IMR-90 (cell line): ENCODE measurements at regions not wholly inside any gene's neighbourhood (a gene's known extent, or its start where the extent isn't known, plus 50 kb on each side); places are given as distances from the start of the nearest gene placed in this dataset.

Source experiments
- ATAC-seq: fragments of 200-7000 bp; cut with Tn5 transposase; 2 replicates; pipeline ENCODE4 v1.9.1; 2020; ENCODE audit warnings: low read depth, mild to moderate bottlenecking, moderate library complexity
- BruUV-seq: library from RNA; stranded (reverse); fragments of 400-500 nt; replicated peaks from 2 replicates; lab custom pipeline; 2021; lab: Mats Ljungman, UMichigan
- CTCF ChIA-PET: fragments of 300-600 bp; formaldehyde crosslinking; extraction: SDS; loops from one replicate; lab custom pipeline; 2021; ENCODE audit warnings: antibody characterized with exemption; lab: Yijun Ruan, JAX
- POLR2A ChIA-PET: fragments of 300-600 bp; sonication (Branson Sonifier 250); formaldehyde crosslinking; loops from one replicate; lab custom pipeline; 2022; ENCODE audit warnings: antibody characterized with exemption; ENCODE audit not compliant: unreplicated experiment; lab: Charles Lee
- DNase-seq: peaks from one replicate; pipeline ENCODE4 v3.0.0; 2013
- H2AFZ ChIP-seq: replicated peaks from 2 replicates; pipeline ENCODE3; 2013; ENCODE audit warnings: low read length, mild to moderate bottlenecking; ENCODE audit not compliant: poor library complexity
- H2AK5ac ChIP-seq: 2 replicates; pipeline ENCODE4 v1.6.1; 2013; ENCODE audit warnings: low read depth, low read length, inconsistent platforms
- H2AK9ac ChIP-seq: replicated peaks from 2 replicates; pipeline ENCODE3; 2013; ENCODE audit warnings: mild to moderate bottlenecking, low read depth, low read length, moderate library complexity; ENCODE audit not compliant: poor library complexity
- H2BK120ac ChIP-seq: 2 replicates; pipeline ENCODE4 v1.6.1; 2013; ENCODE audit warnings: low read depth, low read length, inconsistent platforms
- H2BK15ac ChIP-seq: 3 replicates; pipeline ENCODE4 v1.6.1; 2013; ENCODE audit warnings: low read depth, low read length, inconsistent platforms
- H2BK20ac ChIP-seq: 2 replicates; pipeline ENCODE4 v1.6.1; 2013; ENCODE audit warnings: low read depth, mild to moderate bottlenecking, inconsistent platforms, low read length, moderate library complexity
- H2BK5ac ChIP-seq: 2 replicates; pipeline ENCODE4 v1.6.1; 2013; ENCODE audit warnings: mild to moderate bottlenecking, low read depth, low read length, inconsistent platforms; ENCODE audit not compliant: poor library complexity, severe bottlenecking
- H3K14ac ChIP-seq: replicated peaks from 2 replicates; pipeline ENCODE4 v1.6.1; 2013; ENCODE audit warnings: low read depth, low read length, inconsistent platforms
- H3K18ac ChIP-seq: 2 replicates; pipeline ENCODE4 v1.6.1; 2013; ENCODE audit warnings: low read depth, low read length, control low read depth
- H3K23ac ChIP-seq: 2 replicates; pipeline ENCODE4 v1.6.1; 2013; ENCODE audit warnings: low read depth, low read length, inconsistent platforms
- H3K27ac ChIP-seq: 2 replicates; pipeline ENCODE4 v1.5.1; 2013; ENCODE audit warnings: mild to moderate bottlenecking, control low read depth, low read length; ENCODE audit not compliant: insufficient read depth
- H3K27me3 ChIP-seq: 2 replicates; pipeline ENCODE4 v1.6.1; 2013; ENCODE audit warnings: low read length; ENCODE audit not compliant: control insufficient read depth, insufficient read depth
- H3K36me3 ChIP-seq: 2 replicates; pipeline ENCODE4 v1.6.1; 2013; ENCODE audit warnings: low read length, mixed read lengths; ENCODE audit not compliant: control insufficient read depth, insufficient read depth
- H3K4ac ChIP-seq: 2 replicates; pipeline ENCODE4 v1.6.1; 2013; ENCODE audit warnings: low read depth, low read length, inconsistent platforms
- H3K4me1 ChIP-seq: 2 replicates; pipeline ENCODE4 v1.6.1; 2013; ENCODE audit warnings: low read length, mixed read lengths; ENCODE audit not compliant: control insufficient read depth, insufficient read depth
- H3K4me2 ChIP-seq: 2 replicates; pipeline ENCODE4 v1.6.1; 2013; ENCODE audit warnings: low read depth, mild to moderate bottlenecking, control low read depth, low read length, moderate library complexity
- H3K4me3 ChIP-seq: 2 replicates; pipeline ENCODE4 v1.5.1; 2013; ENCODE audit warnings: low read depth, mild to moderate bottlenecking, control low read depth, low read length, moderate library complexity; ENCODE audit not compliant: insufficient read depth
- H3K56ac ChIP-seq: 2 replicates; pipeline ENCODE4 v1.6.1; 2013; ENCODE audit warnings: low read length, inconsistent platforms; ENCODE audit not compliant: insufficient read depth; ENCODE audit errors: extremely low read depth
- H3K79me1 ChIP-seq, 2 experiments: 2 replicates each; pipeline ENCODE4 v1.6.1; 2013; ENCODE audit warnings: low read length in 2 of 2, inconsistent platforms in 1 of 2, low read depth in 1 of 2
- H3K9ac ChIP-seq: 2 replicates; pipeline ENCODE4 v1.6.1; 2013; ENCODE audit warnings: low read depth, low read length, control low read depth
- H3K9me1 ChIP-seq: 2 replicates; pipeline ENCODE4 v1.6.1; 2013; ENCODE audit warnings: low read length, inconsistent platforms; ENCODE audit not compliant: insufficient read depth
- H3K9me3 ChIP-seq: 2 replicates; pipeline ENCODE4 v1.6.1; 2013; ENCODE audit warnings: low read length; ENCODE audit not compliant: control insufficient read depth, insufficient read depth
- H4K20me1 ChIP-seq: 2 replicates; pipeline ENCODE4 v1.6.1; 2013; ENCODE audit warnings: low read length, inconsistent platforms; ENCODE audit not compliant: insufficient read depth
- H4K5ac ChIP-seq: 2 replicates; pipeline ENCODE4 v1.6.1; 2013; ENCODE audit warnings: mild to moderate bottlenecking, low read depth, low read length, control low read depth
- H4K8ac ChIP-seq, 2 experiments: 2 replicates each; pipeline ENCODE4 v1.6.1; 2013; ENCODE audit warnings: low read depth in 2 of 2, low read length in 2 of 2, control low read depth in 1 of 2, inconsistent platforms in 1 of 2
- H4K91ac ChIP-seq: 2 replicates; pipeline ENCODE4 v1.6.1; 2013; ENCODE audit warnings: low read depth, low read length, inconsistent platforms; ENCODE audit not compliant: insufficient read depth
- BHLHE40 ChIP-seq: fragments of 150-350 bp; IDR thresholded peaks from 2 replicates; pipeline ENCODE4 v1.6.1; 2016; ENCODE audit warnings: mild to moderate bottlenecking, low read depth, low read length
- CEBPB ChIP-seq: IDR thresholded peaks from 2 replicates; pipeline ENCODE4 v1.6.1; 2012; ENCODE audit warnings: low read depth, low read length, improper control_type of control experiment
- CHD1 ChIP-seq: IDR thresholded peaks from 2 replicates; pipeline ENCODE4 v1.6.1; 2012; ENCODE audit warnings: low read depth, low read length, improper control_type of control experiment
- FOS ChIP-seq: fragments of 150-350 bp; IDR thresholded peaks from 2 replicates; pipeline ENCODE4 v1.6.1; 2016; ENCODE audit warnings: low read depth, low read length
- MAFK ChIP-seq: IDR thresholded peaks from 2 replicates; pipeline ENCODE4 v1.6.1; 2012; ENCODE audit warnings: low read depth, low read length, improper control_type of control experiment
- MAZ ChIP-seq: IDR thresholded peaks from 2 replicates; pipeline ENCODE4 v1.6.1; 2012; ENCODE audit warnings: low read depth, mild to moderate bottlenecking, low read length, improper control_type of control experiment, moderate library complexity, borderline replicate concordance
- MXI1 ChIP-seq: IDR thresholded peaks from 2 replicates; pipeline ENCODE4 v1.6.1; 2012; ENCODE audit warnings: low read depth, mild to moderate bottlenecking, low read length, moderate library complexity, borderline replicate concordance
- NFE2L2 ChIP-seq: fragments of 150-350 bp; IDR thresholded peaks from 2 replicates; pipeline ENCODE4 v1.6.1; 2016; ENCODE audit warnings: low read depth, mild to moderate bottlenecking, low read length
- POLR2A ChIP-seq: IDR thresholded peaks from 2 replicates; pipeline ENCODE4 v1.6.1; 2012; ENCODE audit warnings: mild to moderate bottlenecking, low read depth, low read length
- RAD21 ChIP-seq: IDR thresholded peaks from 2 replicates; pipeline ENCODE4 v1.6.1; 2012; ENCODE audit warnings: low read length, improper control_type of control experiment
- RCOR1 ChIP-seq: IDR thresholded peaks from 2 replicates; pipeline ENCODE4 v1.6.1; 2012; ENCODE audit warnings: mild to moderate bottlenecking, low read length, improper control_type of control experiment; ENCODE audit not compliant: insufficient replicate concordance
- RFX5 ChIP-seq: IDR thresholded peaks from 2 replicates; pipeline ENCODE4 v1.8.0; 2012; ENCODE audit warnings: low read depth, mild to moderate bottlenecking, low read length, moderate library complexity
- SMC3 ChIP-seq: fragments of 150-350 bp; IDR thresholded peaks from 2 replicates; pipeline ENCODE4 v1.6.1; 2016; ENCODE audit warnings: low read depth, mild to moderate bottlenecking, antibody characterized with exemption, low read length, moderate library complexity
- WGBS, 2 experiments: methylation state at CpG; one replicate each; pipeline versions ENCODE4 v1.1.5 to v1.1.7; 2013; ENCODE audit warnings: missing lambda C conversion rate in 2 of 2; ENCODE audit not compliant: insufficient read length in 1 of 2; ENCODE audit errors: extremely low coverage in 2 of 2; 5-methylcytosine and 5-hydroxymethylcytosine counted together
- dilution Hi-C: fragments of 300-500 bp; cut with HindIII; formaldehyde crosslinking; loops from one replicate; pipeline ENCODE4 v1.14.3; 2018; ENCODE audit warnings: low sequenced_read_pairs; ENCODE audit not compliant: unreplicated experiment
- in situ Hi-C: fragments of 300-500 bp; cut with MboI; formaldehyde crosslinking; loops from 3 replicates; pipeline ENCODE4 v1.14.3; 2019; ENCODE audit warnings: low sequenced_read_pairs, inconsistent platforms, mixed read lengths
- intact Hi-C: fragments of 100-400 bp; cut with micrococcal nuclease; formaldehyde crosslinking; loops from 2 replicates; pipeline ENCODE4 v1.10.0; 2022
- TF ChIP-seq, protein P1 (sequence below): conservative IDR thresholded peaks from 2 replicates; pipeline ENCODE4 v1.5.1; 2012; ENCODE audit warnings: mild to moderate bottlenecking, low read depth, low read length, improper control_type of control experiment
- TF ChIP-seq, protein P2 (sequence below): fragments of 150-350 bp; IDR thresholded peaks from 2 replicates; pipeline ENCODE4 v1.6.1; 2016; ENCODE audit warnings: low read depth, mild to moderate bottlenecking, low read length, moderate library complexity, borderline replicate concordance
- TF ChIP-seq, protein P3 (sequence below): fragments of 150-350 bp; IDR thresholded peaks from 2 replicates; pipeline ENCODE4 v1.6.1; 2017; ENCODE audit warnings: mild to moderate bottlenecking, antibody characterized with exemption, low read length, low read depth

DNA sequence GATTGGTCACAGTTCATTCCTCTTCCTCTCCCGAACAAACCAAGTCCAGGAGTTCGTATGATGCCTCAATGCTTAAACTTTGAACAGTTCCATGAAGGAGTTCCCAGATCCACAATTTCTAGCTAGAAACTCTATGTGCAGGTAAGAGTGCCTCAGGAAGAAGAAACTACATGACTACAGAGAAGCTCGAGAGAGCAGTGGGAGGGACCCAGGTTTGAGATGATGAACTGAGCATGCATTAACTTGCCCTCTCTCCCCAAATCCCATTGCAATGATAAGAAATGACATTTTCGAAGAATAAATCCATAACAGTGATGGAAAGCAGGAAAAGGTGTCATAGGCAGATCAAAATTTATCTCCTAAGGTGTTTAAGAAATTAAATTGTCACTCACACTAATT is 140.6 kb upstream of the JCAD start:
- Histone ChIP-seq H3K4me2 (no peak overlapping the region), H3K4me3 (no peak overlapping the region), H3K27ac (no peak overlapping the region), H4K91ac (no peak overlapping the region), H3K4me1 (no peaks in the 10 kb centered on the region), H3K23ac (no peak overlapping the region), H2BK15ac (no peak overlapping the region), H2BK120ac (no peak overlapping the region), H2AFZ (no peak overlapping the region), H3K14ac (no peak overlapping the region), H2AK5ac (no peak overlapping the region), H2BK5ac (no peak overlapping the region), H3K79me1 (no peaks in the 10 kb centered on the region), H3K36me3 (no peaks in the 10 kb centered on the region), H4K8ac (no peak overlapping the region), H4K20me1 (no peaks in the 10 kb centered on the region), H3K9me1 (no peaks in the 10 kb centered on the region), H4K5ac (no peak overlapping the region), H3K4ac (no peak overlapping the region), H3K18ac (no peak overlapping the region), H3K56ac (no peak overlapping the region), H3K9ac (no peak overlapping the region), H3K9me3 (peaks cover 8% of the 10 kb centered on the region), H3K27me3 (peaks cover 24% of the 10 kb centered on the region), H2AK9ac (no peak overlapping the region), H2BK20ac (no peak overlapping the region)
- no TSS peak for BruUV-seq
- ChIA-PET CTCF (no interaction called here), POLR2A (no interaction called here)
- dilution Hi-C loops, result no loop called here
- intact Hi-C loops, result no loop called here
- ATAC-seq, result no peak
- TF ChIP-seq CEBPB (no peak), RAD21 (no peak), FOS (no peak), SMC3 (no peak), MAZ (no peak), BHLHE40 (no peak), CHD1 (no peak), RCOR1 (no peak), RFX5 (no peak), POLR2A (no peak), NFE2L2 (no peak), MAFK (no peak), MXI1 (no peak)
- TF ChIP-seq, protein P1, sequence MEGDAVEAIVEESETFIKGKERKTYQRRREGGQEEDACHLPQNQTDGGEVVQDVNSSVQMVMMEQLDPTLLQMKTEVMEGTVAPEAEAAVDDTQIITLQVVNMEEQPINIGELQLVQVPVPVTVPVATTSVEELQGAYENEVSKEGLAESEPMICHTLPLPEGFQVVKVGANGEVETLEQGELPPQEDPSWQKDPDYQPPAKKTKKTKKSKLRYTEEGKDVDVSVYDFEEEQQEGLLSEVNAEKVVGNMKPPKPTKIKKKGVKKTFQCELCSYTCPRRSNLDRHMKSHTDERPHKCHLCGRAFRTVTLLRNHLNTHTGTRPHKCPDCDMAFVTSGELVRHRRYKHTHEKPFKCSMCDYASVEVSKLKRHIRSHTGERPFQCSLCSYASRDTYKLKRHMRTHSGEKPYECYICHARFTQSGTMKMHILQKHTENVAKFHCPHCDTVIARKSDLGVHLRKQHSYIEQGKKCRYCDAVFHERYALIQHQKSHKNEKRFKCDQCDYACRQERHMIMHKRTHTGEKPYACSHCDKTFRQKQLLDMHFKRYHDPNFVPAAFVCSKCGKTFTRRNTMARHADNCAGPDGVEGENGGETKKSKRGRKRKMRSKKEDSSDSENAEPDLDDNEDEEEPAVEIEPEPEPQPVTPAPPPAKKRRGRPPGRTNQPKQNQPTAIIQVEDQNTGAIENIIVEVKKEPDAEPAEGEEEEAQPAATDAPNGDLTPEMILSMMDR, result no peak
- TF ChIP-seq, protein P2, sequence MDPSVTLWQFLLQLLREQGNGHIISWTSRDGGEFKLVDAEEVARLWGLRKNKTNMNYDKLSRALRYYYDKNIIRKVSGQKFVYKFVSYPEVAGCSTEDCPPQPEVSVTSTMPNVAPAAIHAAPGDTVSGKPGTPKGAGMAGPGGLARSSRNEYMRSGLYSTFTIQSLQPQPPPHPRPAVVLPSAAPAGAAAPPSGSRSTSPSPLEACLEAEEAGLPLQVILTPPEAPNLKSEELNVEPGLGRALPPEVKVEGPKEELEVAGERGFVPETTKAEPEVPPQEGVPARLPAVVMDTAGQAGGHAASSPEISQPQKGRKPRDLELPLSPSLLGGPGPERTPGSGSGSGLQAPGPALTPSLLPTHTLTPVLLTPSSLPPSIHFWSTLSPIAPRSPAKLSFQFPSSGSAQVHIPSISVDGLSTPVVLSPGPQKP, result no peak
- TF ChIP-seq, protein P3, sequence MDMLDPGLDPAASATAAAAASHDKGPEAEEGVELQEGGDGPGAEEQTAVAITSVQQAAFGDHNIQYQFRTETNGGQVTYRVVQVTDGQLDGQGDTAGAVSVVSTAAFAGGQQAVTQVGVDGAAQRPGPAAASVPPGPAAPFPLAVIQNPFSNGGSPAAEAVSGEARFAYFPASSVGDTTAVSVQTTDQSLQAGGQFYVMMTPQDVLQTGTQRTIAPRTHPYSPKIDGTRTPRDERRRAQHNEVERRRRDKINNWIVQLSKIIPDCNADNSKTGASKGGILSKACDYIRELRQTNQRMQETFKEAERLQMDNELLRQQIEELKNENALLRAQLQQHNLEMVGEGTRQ, result no peak
- in situ Hi-C loops, result no loop called here
- no CpG with 5 or more reads among the region's 4 CpGs for WGBS, 2 experiments
- no peak for DNase-seq
